Inferior parietal cortex (tissue), 1 donor: ENCODE measurements at regions not wholly inside any gene's neighbourhood (a gene's known extent, or its start where the extent isn't known, plus 50 kb on each side); places are given as distances from the start of the nearest gene placed in this dataset.
A peak's percentile ranks its signal among the peaks of the same experiment; 100 is the strongest.
"Not testable (repeated sequence)": the region's sequence is repeated elsewhere in the genome, so short reads cannot be mapped to it uniquely, and the experiment has no call there.

Source experiments
- DNase-seq: peaks from one replicate; pipeline ENCODE4 v3.0.0-alpha.2; 2016; ENCODE audit errors: extremely low spot score

DNA sequence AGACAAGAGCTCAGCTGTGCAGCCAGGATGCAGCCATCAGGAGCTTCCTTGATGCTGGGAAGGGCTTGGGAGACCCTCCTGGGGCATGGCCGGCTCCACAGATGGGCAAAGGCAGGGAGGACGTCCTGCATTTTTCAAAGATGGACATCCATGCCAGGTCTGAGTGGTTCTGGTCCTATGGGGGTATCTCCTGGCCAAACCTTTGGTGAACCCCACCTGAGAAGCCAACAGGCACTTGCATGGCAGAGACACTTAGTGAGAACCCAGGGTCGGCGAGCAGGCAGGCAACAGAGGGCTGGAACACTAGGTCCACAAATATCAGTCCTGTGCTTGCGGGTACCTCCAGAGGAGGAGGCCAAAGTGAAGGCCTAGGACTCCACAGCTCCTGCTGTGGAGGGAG is 70.0 kb downstream of the KCTD15 start:
- no peak for DNase-seq

DNA sequence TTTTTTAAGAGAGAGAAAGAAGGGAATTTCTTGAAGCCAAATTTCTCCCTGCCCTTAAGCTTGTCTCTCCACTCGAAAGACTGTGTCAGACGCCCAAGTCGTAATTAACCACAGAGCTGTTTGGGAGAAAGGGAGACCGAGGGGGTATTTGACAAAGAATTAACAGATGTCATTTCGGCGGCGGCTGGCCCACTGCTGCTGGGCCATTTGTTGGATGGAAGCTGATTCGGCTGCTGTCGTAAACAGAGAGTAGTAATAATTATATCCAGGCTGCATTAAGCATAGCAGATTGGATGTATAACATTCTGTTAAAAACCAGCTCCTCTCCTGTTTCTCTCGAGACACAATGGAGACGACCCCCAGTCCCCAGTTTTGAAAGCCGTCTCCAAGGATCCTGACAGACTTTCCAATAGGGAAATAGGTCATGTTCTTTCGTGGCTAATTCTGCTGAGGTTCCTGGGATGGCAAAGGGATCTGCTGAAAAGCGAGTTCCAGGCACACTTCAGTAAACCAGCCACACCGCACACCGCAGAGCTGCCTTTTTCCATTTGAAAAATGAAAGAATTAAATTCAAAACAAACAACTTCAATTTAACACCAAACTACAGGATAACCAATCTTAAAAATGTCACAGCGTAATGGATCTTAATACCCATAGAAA is 71.5 kb downstream of the KCTD15 start:
- peak; percentile 39 for DNase-seq

DNA sequence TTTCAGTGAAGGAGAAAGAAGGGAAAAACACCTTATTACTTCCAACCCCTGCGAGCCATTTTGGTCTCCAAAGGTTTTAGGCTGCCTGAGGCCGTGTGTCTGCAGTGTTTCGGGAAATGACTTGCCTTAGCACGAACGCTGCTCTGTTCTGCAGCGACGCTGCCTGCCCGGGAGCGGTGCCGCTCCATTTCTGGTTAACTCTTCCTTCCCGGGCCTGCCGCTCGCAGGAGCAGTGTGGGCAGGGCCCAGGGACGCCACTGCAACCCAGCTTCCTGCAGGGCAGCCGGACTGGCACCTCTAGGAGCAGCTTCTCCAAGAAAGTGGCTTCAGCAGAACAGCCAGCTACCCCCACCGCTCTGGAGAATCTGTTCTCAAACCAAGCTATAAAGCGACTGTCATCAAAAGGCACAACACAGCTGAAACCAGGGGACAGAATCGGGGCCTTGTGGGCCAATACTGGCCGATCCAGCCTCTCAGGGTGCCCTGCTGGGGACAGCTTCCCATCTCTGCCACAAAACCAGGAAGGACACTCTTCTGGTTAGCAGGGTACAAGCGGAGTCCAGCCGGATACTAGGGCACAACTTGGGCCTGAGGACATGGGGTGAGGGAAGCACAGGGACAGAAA is 72.2 kb downstream of the KCTD15 start:
- DNase-seq = no peak

DNA sequence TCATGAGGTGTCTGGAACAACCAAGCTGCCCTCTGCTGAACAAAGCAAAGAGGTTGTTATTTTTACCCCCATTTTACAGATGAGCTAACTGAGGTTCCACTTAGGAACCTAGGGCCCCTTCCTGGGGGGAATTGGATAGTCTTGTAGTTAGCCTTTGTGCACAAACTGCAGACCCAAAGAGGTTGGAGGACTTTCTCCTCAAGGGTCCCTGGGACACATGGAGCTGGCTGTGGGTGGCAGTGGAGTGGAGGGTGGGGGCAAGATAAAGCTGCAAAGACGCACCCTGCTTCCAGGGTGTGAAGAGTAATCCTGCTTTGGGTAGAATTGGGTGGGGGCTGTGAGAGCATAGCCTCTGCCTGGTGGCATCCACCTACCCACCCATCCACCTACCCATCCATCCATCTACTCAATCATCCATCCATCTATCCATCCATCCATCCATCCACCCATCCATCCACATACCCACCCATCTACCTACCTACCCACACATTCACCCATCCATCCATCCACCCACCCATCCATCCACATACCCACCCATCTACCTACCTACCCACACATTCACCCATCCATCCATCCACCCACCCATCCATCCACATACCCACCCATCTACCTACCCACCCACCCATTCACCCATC is 73.7 kb downstream of the KCTD15 start:
- not testable (repeated sequence) for DNase-seq

DNA sequence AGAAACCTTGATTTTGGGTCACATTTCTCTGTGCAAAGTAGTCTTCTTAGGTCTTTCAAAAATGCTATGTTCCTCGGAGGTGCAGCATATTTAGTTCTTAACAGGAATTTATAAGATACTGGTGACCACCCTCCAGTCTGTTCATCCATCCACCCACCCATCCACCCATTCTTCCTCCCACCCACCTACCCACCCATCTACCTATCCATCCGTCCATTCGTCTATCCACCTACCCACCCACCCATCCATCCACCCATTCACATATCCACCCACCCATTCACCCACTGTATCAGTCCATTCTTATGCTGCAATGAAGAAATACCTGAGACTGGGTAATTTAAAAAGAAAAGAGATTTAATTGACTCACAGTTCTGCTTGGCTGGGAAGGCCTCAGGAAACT is 74.9 kb downstream of the KCTD15 start:
- no peak for DNase-seq

DNA sequence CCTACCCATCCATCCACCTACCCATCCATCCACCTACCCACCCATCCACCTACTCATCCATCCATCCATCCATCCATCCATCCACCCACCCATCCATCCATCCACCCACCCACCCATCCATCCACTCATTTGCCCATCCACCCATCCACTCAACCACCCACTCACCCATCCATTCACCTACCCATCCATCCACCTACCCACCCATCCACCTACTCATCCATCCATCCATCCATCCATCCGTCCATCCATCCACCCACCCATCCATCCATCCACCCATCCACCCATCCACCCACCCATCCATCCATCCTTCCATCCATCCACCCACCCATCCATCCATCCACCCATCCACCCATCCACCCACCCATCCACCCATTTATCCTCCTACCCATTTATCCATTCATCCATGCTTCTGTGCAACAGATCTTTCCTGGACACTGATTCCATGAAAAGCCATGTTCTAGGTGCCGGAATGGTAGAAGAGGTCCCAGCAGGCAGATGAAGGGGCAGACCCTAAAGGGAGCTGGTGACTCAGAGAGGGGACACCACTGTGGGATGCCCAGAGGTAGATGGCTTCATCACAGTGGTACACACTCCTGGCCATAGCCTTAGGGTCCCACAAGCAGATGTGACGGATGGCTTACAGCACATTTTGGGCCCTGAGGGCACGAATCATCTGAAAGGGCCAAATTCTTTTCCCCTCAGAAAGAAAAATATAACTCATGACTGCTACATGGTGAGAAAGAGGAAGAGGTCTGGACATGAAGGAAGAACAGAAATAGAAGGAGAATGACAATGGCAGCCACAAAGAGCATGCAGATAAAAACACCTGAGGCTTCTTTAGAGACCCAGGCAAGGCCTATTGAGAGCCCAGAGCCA is 76.0 kb downstream of the KCTD15 start:
- DNase-seq = no peak

DNA sequence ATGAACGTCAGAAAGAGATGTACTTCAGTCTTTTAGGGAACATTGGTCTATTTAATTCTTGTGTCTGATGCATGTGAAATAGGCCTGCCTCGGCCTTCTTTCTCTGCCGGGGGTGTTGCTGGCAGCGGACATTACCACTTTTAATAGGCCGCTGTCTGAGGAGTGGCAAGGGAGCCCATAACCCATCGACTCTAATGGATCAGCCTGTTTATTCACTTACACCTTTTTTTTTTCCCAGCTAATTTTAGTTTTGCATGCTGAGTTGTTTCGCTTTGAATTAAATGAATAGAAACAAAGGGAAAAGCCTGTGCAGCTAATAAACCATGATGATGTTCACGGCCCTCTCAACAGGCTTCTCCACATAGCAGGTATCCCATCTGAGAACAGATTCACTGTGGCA is 78.4 kb downstream of the KCTD15 start:
- no peak for DNase-seq

DNA sequence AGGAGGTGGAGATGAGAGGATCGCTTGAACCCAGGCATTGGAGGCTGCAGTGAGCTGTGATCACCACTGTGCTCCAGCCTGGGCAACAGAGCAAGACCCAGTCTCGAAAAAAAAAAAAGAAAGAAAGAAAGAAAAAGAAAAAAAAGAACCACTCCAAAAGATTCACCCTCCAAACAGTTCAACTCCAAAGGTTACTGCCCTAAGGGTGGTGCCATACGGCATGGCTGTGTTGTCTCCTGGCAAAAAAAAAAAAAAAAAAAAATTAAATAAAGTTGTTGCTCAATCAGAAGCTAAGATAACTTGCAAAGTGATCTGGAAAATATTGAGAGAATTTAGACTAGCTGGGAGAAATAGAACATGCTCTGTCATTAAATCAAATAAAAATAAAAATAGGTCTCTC is 79.5 kb downstream of the KCTD15 start:
- DNase-seq = no peak

DNA sequence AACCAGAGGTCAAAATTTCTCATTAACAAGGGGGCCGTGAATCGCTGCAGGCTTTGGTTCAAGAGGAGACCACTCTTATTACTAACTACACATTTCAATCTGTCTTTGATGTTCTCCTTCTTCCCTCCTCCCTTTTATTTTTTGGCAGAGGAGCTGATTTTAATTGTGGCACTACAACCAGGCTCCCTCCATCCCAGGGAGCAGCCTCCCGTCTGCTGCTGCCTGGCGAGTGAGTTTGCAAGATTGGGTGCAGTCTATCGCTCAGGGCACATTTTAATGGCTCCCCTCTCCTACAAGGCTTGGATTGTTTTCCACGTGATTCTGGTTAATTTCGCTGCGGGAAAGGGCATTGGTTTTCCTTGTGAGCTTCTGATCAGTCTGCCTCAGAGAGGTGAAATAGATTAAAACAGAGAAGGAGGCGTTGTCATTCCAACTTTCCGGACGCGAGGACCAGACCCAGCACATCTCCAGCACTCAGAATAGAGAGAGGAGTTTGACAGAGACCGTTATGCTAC is 81.4 kb downstream of the KCTD15 start:
- no peak for DNase-seq

DNA sequence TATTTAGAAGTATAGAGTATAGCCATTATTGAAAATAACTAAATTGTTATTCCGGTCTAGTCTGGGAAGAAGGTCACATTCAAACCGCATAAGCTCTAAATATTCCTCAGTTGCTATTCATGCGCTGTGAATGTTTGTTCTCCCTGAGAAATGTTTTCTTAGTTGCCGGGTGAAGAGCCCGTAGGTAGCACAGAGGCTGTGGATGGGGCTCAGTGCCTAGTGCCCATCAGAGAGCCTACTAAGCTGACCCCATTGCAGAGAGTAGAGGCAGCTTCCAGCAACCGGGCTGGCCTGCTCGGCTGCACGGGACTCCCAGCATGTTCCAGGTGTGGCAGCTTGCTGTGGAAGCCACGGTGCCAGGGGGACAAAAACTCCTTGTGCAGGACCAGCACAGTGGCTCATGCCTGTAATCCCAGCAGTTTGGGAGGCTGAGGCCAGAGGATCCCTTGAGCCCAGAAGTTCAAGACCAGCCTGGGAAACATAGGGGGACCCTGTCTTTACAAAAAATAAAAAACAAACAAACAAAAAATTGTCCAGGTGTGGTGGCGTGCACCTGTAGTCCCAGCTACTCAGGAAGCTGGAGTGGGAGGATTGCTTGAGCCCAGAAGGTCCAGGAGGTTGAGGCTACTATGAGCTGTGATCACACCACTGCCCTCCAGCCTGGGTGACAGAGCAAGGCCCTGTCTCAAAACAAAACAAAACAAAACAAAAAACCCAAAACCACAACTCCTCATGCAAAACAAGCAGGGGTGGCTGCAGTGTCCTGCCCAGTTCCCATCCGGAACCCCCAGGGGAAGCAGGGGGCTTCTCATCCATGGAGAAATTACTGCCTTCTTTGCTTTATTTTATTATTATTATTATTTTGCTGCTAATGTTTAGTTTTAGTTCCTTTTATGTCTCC is 82.5 kb downstream of the KCTD15 start:
- no peak for DNase-seq

DNA sequence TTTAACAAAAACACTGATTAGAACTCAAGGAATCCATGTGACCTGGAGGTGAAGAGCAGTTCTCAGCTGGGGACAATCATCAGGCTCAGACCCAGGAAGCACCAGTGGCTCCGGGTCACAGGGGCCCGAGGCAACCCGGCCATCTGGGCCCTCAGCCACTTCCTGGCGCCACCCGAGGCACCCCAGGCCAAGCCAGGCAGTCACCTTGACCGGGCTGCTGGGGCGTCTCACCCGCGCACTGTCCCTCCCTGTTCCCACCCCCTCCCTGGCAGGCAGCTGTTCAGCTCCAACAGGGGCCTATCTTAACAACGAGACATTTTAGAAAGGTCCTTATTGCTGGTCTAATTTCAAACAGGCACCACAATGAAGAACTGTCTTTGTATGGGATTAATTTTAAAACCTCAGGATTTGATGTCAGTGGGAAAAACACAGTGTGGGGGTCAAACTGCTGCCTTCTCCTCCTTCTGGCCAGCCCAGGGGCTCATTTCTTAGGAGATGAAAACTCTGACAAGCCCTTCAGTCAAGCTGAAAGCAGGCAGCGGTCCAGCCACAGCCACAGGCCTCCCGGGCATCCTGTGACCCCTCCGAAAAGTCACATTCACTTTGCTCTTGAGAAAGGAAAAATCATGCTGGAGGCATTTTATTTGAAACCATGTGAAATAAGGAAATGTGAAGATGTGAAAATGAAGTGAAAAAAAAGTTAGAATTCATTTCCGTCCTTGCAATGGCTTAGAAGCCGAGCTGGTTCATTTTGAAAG is 83.3 kb downstream of the KCTD15 start:
- no peak for DNase-seq

DNA sequence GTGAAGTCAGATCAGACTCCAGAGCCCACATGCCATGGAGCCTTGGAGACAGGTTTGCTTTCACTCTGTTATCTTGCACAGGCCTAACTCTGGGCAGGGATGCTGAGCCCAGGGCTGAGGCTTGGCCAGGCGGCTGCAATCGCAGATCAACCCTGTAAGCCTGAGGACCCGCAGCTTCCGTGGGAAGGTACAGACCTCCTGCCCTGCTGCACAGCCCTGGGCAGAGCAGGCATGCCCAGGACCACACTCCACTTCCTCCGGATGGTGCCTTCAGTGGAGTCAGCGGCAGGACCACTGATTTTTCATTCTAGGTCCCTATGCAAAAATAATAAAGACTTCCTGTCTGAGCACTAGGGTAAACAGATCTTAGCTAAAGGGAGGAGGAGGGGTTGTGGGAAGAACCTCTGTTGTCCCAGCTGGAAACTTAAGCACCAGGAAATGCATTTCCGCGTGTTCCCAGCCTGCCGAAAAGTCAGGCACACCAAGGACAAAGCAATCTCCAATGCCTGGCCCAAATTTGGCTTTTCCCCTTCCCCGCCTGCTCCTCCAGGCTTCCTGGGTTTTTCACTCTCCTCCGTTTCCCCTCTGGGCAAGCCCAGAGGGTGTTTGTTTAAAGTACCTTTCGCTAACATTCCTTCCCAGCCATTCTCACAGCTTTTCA is 87.3 kb downstream of the KCTD15 start:
- no peak for DNase-seq

DNA sequence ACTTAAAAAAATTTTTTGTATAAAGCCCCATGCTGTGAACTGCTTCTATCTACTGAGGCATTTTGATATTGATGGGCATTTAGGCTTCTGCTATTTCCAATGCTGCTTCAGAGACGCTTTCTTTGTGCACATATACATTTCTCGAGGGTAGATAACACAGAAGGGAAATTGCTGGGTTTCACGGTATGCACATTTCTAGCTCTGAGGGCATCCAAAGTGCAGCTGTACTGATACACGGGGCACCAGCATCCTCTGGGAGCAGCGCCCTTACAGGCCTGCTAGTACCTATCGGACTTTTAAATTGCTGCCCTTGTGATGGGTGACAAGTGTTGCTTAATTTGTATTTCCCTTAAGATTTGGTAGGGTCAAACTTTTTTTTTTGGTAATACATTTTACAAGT is 88.6 kb downstream of the KCTD15 start:
- DNase-seq = no peak

DNA sequence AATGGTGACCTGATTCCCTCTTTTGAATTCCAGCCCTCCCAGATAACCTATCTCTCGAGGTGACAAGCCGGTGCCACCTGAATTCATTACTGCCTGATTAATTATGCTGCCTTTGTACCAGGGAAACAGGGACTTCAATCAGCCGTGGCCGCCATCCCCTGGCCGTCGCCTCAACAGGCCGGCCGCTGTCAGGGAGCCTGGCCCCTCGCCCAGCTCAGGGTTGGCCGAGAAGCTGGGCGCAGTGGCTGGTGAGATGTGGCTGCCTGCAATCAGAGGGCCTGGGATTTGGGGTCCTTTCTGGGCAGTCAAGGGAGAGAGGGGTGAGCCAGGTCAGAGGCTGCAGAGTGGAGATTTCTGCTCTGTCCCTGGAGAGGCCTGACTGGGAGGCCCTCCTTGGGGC is 91.2 kb downstream of the KCTD15 start:
- DNase-seq = no peak

DNA sequence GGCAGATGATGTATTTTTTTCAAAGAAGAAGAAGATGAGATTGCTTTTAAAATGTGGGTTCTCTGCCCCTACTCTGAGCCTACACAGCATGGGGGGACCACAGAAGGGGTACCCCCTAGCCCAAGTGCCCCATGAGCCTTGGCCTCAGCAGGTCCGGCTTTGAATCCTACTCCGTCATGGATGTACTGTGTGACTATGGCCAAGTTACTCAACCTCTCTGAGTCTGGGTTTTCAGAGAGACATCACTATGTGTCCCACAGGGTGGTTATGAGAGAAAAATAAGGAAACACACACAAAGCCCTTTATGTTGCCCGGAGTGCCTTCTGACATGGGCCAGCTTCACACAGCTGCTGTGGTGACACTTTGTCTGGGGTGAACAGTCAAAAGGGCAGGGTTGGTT is 92.0 kb downstream of the KCTD15 start:
- DNase-seq = no peak

DNA sequence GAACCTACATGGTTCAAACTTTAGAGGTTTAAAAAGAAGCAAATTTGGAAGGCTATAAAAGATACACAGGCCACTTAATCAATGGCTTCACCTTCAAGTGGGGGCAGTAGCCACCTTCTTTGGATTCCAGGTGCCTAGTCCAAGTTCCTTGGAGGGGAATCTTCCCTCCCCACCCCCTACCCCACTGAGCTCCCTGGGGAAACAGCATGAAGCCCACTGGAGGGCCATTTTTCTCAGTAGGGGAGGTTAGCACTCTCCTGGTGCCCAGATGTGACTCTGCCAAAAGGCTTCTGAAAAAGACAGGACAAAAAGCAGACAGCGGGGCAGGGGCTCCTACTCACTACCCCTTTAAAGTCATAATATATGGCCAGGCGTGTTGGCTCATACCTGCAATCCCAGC is 93.9 kb downstream of the KCTD15 start:
- DNase-seq = no peak

DNA sequence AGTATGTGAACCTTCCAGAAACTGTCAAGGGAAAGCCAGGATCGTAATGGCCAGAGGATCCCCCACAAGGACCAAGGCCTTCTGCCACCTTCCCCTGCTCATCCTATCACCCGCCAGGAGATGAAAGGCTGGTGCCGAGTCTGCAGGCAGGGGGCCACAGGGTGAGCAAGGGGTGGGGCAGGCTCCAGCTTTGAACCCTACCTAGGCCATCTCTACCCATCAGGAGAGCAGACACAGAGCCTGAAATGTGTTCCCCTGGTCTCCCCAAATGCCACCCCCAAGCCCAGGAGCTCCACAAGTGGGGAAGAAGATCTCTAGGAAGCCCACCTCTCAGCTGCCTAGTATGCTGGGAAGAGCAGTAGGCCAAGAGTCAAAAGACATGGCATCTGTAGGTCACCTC is 95.1 kb downstream of the KCTD15 start:
- no peak for DNase-seq

DNA sequence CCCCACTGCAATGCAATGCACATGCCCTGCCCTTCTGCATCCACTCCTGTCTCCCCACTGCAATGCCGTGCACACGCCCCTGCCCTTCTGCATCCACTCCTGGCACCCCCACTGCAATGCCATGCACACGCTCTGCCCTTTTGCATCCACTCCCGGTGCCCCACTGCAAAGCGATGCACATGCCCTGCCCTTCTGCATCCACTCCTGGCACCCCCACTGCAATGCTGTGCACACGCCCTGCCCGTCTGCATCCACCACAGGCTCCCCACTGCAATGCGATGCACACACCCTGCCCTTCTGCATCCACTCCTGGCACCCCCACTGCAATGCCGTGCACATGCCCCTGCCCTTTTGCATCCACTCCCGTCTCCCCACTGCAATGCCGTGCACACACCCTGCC is 98.1 kb downstream of the KCTD15 start:
- DNase-seq = no peak

DNA sequence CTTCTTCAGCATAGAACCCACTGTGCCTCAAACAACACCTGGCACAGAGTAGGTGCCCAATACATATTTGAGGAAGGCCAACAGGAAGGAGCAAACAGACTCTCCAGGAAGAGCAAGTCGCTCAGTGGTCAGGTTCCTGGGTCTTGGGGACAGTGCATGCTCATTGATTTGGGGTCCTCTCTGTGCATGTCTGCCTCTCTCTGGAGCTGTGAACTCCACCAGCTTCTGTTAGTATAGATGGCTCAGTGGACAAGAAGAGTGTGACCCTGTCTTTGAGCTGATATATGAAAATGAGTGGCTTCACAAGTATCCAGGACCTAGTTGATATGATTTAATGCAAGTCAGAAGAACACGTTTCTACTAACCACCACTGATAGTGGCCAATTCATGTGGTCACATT is 98.7 kb downstream of the KCTD15 start:
- DNase-seq = no peak
